ENCODE measurements at regions not wholly inside any gene's neighbourhood (a gene's known extent, or its start where the extent isn't known, plus 50 kb on each side); places are given as distances from the start of the nearest gene placed in this dataset.

GRCh38 chr10:28794986-28795385, 117.7 kb downstream of the BAMBI start:
- H3K4me3 ChIP-seq (ENCODE audit: low read depth, low read length) = no peak overlapping the region
- no peak for TF ChIP-seq CTCF (IDR thresholded peaks at IDR 0.05; ENCODE audit: low read depth, low read length, missing control alignments)
- DNase-seq (ENCODE audit: low read depth) = no peak

- H3K4me3 ChIP-seq (ENCODE audit: low read depth, low read length) = no peak overlapping the region
- no peak for DNase-seq (ENCODE audit: low read depth)
- TF ChIP-seq CTCF (IDR thresholded peaks at IDR 0.05; ENCODE audit: low read depth, low read length, missing control alignments) = no peak
These were observed 119.5 kb downstream of the BAMBI start for GRCh38 chr10:28796606-28797512.

GRCh38 chr10:28797904-28798371, 120.6 kb downstream of the BAMBI start:
- no peak for DNase-seq (ENCODE audit: low read depth)
- no peak for TF ChIP-seq CTCF (IDR thresholded peaks at IDR 0.05; ENCODE audit: low read depth, low read length, missing control alignments)
- H3K4me3 ChIP-seq (ENCODE audit: low read depth, low read length) = no peak overlapping the region

- TF ChIP-seq CTCF (IDR thresholded peaks at IDR 0.05; ENCODE audit: low read depth, low read length, missing control alignments) = no peak
- no peak for DNase-seq (ENCODE audit: low read depth)
- H3K4me3 ChIP-seq (ENCODE audit: low read depth, low read length) = no peak overlapping the region
These were observed 121.2 kb downstream of the BAMBI start for GRCh38 chr10:28798428-28798955.

- DNase-seq (ENCODE audit: low read depth) = no peak
- no peak for TF ChIP-seq CTCF (IDR thresholded peaks at IDR 0.05; ENCODE audit: low read depth, low read length, missing control alignments)
- no peak overlapping the region for H3K4me3 ChIP-seq (ENCODE audit: low read depth, low read length)
These were observed 121.6 kb downstream of the BAMBI start for GRCh38 chr10:28798964-28799363.

- DNase-seq (ENCODE audit: low read depth) = no peak
- TF ChIP-seq CTCF (IDR thresholded peaks at IDR 0.05; ENCODE audit: low read depth, low read length, missing control alignments) = no peak
- H3K4me3 ChIP-seq (ENCODE audit: low read depth, low read length) = no peak overlapping the region
These were observed 122.8 kb downstream of the BAMBI start for GRCh38 chr10:28800144-28800543.
